ENCODE measurements at regions not wholly inside any gene's neighbourhood (a gene's known extent, or its start where the extent isn't known, plus 50 kb on each side); places are given as distances from the start of the nearest gene placed in this dataset.

- TF ChIP-seq CTCF (conservative IDR thresholded peaks at IDR 0.05; ENCODE audit: low read depth, low read length) = peak; percentile 12
- no peak for DNase-seq (ENCODE audit: low read depth)
- no peak overlapping the region for H3K4me3 ChIP-seq (ENCODE audit: low read depth, low read length)
These were observed 107.0 kb downstream of the PRDM9 start for GRCh38 chr5:23614422-23614821.

- no peak for DNase-seq (ENCODE audit: low read depth)
- no peak for TF ChIP-seq CTCF (conservative IDR thresholded peaks at IDR 0.05; ENCODE audit: low read depth, low read length)
- H3K4me3 ChIP-seq (ENCODE audit: low read depth, low read length) = no peak overlapping the region
These were observed 119.6 kb downstream of the PRDM9 start for GRCh38 chr5:23626961-23627360.

GRCh38 chr5:23627976-23628375, 120.6 kb downstream of the PRDM9 start:
- no peak overlapping the region for H3K4me3 ChIP-seq (ENCODE audit: low read depth, low read length)
- no peak for TF ChIP-seq CTCF (conservative IDR thresholded peaks at IDR 0.05; ENCODE audit: low read depth, low read length)
- DNase-seq (ENCODE audit: low read depth) = no peak

GRCh38 chr5:23629396-23629795, 122.0 kb downstream of the PRDM9 start:
- H3K4me3 ChIP-seq (ENCODE audit: low read depth, low read length) = no peak overlapping the region
- no peak for TF ChIP-seq CTCF (conservative IDR thresholded peaks at IDR 0.05; ENCODE audit: low read depth, low read length)
- DNase-seq (ENCODE audit: low read depth) = no peak

- no peak for TF ChIP-seq CTCF (conservative IDR thresholded peaks at IDR 0.05; ENCODE audit: low read depth, low read length)
These were observed 124.1 kb downstream of the PRDM9 start for GRCh38 chr5:23631302-23632045.

GRCh38 chr5:23635938-23636337, 128.5 kb downstream of the PRDM9 start:
- H3K4me3 ChIP-seq (ENCODE audit: low read depth, low read length) = no peak overlapping the region
- DNase-seq (ENCODE audit: low read depth) = no peak
- no peak for TF ChIP-seq CTCF (conservative IDR thresholded peaks at IDR 0.05; ENCODE audit: low read depth, low read length)

More at GRCh38 chr5:23631302-23632045, 124.1 kb downstream of the PRDM9 start:
- no peak overlapping the region for H3K4me3 ChIP-seq (ENCODE audit: low read depth, low read length)
- DNase-seq (ENCODE audit: low read depth) = peak; percentile 26

- no peak for DNase-seq (ENCODE audit: low read depth)
- no peak for TF ChIP-seq CTCF (conservative IDR thresholded peaks at IDR 0.05; ENCODE audit: low read depth, low read length)
- H3K4me3 ChIP-seq (ENCODE audit: low read depth, low read length) = no peak overlapping the region
These were observed 131.9 kb downstream of the PRDM9 start for GRCh38 chr5:23639326-23639725.

Data from epithelial cell of proximal tubule (primary cell).